ENCODE measurements at regions not wholly inside any gene's neighbourhood (a gene's known extent, or its start where the extent isn't known, plus 50 kb on each side); places are given as distances from the start of the nearest gene placed in this dataset.
"Not testable (repeated sequence)": the region's sequence is repeated elsewhere in the genome, so short reads cannot be mapped to it uniquely, and the experiment has no call there.

DNA sequence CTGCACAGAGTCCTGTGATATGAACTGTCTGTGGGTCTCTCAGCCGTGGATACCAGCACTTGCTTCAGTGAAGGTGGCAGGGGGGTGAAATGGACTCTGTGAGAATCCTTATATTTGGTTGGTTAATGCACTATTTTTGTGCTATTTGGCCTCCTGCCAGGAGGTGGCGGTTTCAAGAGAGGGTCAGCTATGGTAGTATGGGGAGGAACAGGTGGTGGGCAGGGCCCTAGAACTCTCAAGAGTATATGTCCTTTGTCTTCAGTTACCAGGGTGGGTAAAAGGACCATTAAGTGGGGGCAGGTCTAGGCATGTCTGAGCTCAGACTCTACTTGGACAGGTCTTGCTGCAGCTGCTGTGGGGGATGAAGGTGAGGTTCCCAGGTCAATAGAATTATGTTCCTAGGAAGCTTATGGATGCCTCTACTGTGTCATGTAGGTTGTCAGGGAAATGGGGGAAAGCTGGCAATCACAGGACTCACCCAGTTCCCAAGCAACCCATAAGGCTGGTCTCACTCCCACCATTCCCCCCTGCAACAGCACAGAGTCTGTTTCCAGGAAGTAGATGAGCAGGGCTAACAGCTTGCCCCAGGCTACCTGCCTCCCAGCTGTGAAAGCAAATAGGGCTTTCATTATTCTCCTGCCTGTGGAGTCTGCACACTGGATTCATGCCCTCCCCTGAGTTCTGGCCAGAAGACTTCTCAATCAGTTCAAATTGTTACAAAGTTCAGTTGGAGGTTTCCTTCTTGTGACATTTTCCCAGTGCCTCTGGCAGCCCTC lies 56.8 kb upstream of the PHIP start:
- DNase-seq, result no peak
- Histone ChIP-seq H2AFZ (ENCODE audit: low read depth) (no peak overlapping the region), H3K36me3 (replicated peaks in 1 of 2; ENCODE audit: control insufficient read depth in 1 of 2, insufficient read depth in 2 of 2, low read length in 1 of 2) (no peaks in the 10 kb centered on the region), H3K9me3 (no peaks in the 10 kb centered on the region), H3F3A (replicated peaks; ENCODE audit: insufficient read depth) (no peaks in the 10 kb centered on the region), H3K4me1 (ENCODE audit: control insufficient read depth in 1 of 2, insufficient read depth in 2 of 2, low read depth in 1 of 2, low read length in 1 of 2) (no peaks in the 10 kb centered on the region), H4K20me1 (ENCODE audit: insufficient read depth) (no peaks in the 10 kb centered on the region), H3K4me2 (no peak overlapping the region), H3K27me3 (ENCODE audit: insufficient read depth) (no peaks in the 10 kb centered on the region), H3K27ac (ENCODE audit: low read depth in 2 of 2, low read length in 1 of 2) (no peak overlapping the region), H3K79me2 (ENCODE audit: insufficient read depth) (no peaks in the 10 kb centered on the region), H3K9ac (no peak overlapping the region), H3K4me3 (ENCODE audit: low read depth in 2 of 2, low read length in 1 of 2) (no peak overlapping the region), H3K9me2 (no peaks in the 10 kb centered on the region)
- no peak for TF ChIP-seq RAD21 (IDR thresholded peaks at IDR 0.05; ENCODE audit: low read length)
- no peak for TF ChIP-seq TAF1 (IDR thresholded peaks at IDR 0.05; ENCODE audit: borderline replicate concordance, low read depth, low read length)
- no peak for TF ChIP-seq FOXM1 (IDR thresholded peaks at IDR 0.05; ENCODE audit: low read depth)
- TF ChIP-seq TEAD4 (IDR thresholded peaks at IDR 0.05; ENCODE audit: borderline replicate concordance, insufficient read depth), result no peak
- TF ChIP-seq SIN3A (IDR thresholded peaks at IDR 0.05; ENCODE audit: borderline replicate concordance, low read depth, low read length), result no peak
- TF ChIP-seq, protein P1, sequence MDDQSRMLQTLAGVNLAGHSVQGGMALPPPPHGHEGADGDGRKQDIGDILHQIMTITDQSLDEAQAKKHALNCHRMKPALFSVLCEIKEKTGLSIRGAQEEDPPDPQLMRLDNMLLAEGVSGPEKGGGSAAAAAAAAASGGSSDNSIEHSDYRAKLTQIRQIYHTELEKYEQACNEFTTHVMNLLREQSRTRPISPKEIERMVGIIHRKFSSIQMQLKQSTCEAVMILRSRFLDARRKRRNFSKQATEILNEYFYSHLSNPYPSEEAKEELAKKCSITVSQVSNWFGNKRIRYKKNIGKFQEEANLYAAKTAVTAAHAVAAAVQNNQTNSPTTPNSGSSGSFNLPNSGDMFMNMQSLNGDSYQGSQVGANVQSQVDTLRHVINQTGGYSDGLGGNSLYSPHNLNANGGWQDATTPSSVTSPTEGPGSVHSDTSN (IDR thresholded peaks at IDR 0.05), result no peak
- TF ChIP-seq, protein P2, sequence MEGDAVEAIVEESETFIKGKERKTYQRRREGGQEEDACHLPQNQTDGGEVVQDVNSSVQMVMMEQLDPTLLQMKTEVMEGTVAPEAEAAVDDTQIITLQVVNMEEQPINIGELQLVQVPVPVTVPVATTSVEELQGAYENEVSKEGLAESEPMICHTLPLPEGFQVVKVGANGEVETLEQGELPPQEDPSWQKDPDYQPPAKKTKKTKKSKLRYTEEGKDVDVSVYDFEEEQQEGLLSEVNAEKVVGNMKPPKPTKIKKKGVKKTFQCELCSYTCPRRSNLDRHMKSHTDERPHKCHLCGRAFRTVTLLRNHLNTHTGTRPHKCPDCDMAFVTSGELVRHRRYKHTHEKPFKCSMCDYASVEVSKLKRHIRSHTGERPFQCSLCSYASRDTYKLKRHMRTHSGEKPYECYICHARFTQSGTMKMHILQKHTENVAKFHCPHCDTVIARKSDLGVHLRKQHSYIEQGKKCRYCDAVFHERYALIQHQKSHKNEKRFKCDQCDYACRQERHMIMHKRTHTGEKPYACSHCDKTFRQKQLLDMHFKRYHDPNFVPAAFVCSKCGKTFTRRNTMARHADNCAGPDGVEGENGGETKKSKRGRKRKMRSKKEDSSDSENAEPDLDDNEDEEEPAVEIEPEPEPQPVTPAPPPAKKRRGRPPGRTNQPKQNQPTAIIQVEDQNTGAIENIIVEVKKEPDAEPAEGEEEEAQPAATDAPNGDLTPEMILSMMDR (IDR thresholded peaks at IDR 0.05), result no peak
- no peak for TF ChIP-seq YY1 (IDR thresholded peaks at IDR 0.05; ENCODE audit: low read depth)
- TF ChIP-seq, protein P3, sequence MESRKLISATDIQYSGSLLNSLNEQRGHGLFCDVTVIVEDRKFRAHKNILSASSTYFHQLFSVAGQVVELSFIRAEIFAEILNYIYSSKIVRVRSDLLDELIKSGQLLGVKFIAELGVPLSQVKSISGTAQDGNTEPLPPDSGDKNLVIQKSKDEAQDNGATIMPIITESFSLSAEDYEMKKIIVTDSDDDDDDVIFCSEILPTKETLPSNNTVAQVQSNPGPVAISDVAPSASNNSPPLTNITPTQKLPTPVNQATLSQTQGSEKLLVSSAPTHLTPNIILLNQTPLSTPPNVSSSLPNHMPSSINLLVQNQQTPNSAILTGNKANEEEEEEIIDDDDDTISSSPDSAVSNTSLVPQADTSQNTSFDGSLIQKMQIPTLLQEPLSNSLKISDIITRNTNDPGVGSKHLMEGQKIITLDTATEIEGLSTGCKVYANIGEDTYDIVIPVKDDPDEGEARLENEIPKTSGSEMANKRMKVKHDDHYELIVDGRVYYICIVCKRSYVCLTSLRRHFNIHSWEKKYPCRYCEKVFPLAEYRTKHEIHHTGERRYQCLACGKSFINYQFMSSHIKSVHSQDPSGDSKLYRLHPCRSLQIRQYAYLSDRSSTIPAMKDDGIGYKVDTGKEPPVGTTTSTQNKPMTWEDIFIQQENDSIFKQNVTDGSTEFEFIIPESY (IDR thresholded peaks at IDR 0.05; ENCODE audit: borderline replicate concordance, low read depth), result no peak
- WGBS (ENCODE audit: low lambda C conversion rate), result 28% methylated on average over 2 of the region's 2 CpGs
- POLR2A ChIA-PET, result no interaction called here
- CTCF ChIA-PET, result no interaction called here

DNA sequence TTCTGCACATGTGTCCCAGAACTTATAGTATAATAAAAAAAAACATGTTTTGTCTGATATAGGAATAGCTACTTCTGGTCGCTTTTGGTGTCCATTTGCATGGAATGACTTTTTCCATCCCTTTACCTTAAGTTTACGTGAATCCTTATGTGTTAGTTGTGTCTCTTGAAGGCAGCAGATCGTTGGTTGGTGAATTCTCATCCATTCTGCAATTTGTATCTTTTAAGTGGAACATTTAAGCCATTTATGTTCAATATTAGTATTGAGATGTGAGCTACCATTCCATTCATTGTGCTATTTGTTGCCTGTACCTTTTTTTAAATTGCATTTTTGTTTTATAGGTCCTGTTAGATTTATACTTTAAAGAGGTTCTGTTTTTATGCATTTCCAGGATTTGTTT lies 55.1 kb upstream of the PHIP start:
- CTCF ChIA-PET, result no interaction called here
- H3K4me2 ChIP-seq, result no peak overlapping the region
- WGBS (ENCODE audit: low lambda C conversion rate), result 10% methylated on average over 3 of the region's 3 CpGs
- no peak overlapping the region for H3K4me3 ChIP-seq (ENCODE audit: low read depth in 2 of 2, low read length in 1 of 2)
- H3K9me3 ChIP-seq, result no peaks in the 10 kb centered on the region
- no peak for DNase-seq
- H3K79me2 ChIP-seq (ENCODE audit: insufficient read depth), result no peaks in the 10 kb centered on the region
- no peak for TF ChIP-seq FOXM1 (IDR thresholded peaks at IDR 0.05; ENCODE audit: low read depth)
- TF ChIP-seq NFIC (IDR thresholded peaks at IDR 0.05; ENCODE audit: borderline replicate concordance), result no peak
- no peak for TF ChIP-seq FOXJ3 (CRISPR knock-in tag; IDR thresholded peaks at IDR 0.05)
- H2AFZ ChIP-seq (ENCODE audit: low read depth), result no peak overlapping the region
- H3F3A ChIP-seq (replicated peaks; ENCODE audit: insufficient read depth), result no peaks in the 10 kb centered on the region
- H3K36me3 ChIP-seq (replicated peaks in 1 of 2; ENCODE audit: control insufficient read depth in 1 of 2, insufficient read depth in 2 of 2, low read length in 1 of 2), result no peaks in the 10 kb centered on the region
- no peaks in the 10 kb centered on the region for H3K9me2 ChIP-seq
- POLR2A ChIA-PET, result no interaction called here
- H3K27me3 ChIP-seq (ENCODE audit: insufficient read depth), result no peaks in the 10 kb centered on the region
- H3K4me1 ChIP-seq (ENCODE audit: control insufficient read depth in 1 of 2, insufficient read depth in 2 of 2, low read depth in 1 of 2, low read length in 1 of 2), result no peaks in the 10 kb centered on the region
- no peak overlapping the region for H3K27ac ChIP-seq (ENCODE audit: low read depth in 2 of 2, low read length in 1 of 2)
- no peak overlapping the region for H3K9ac ChIP-seq
- no peaks in the 10 kb centered on the region for H4K20me1 ChIP-seq (ENCODE audit: insufficient read depth)

DNA sequence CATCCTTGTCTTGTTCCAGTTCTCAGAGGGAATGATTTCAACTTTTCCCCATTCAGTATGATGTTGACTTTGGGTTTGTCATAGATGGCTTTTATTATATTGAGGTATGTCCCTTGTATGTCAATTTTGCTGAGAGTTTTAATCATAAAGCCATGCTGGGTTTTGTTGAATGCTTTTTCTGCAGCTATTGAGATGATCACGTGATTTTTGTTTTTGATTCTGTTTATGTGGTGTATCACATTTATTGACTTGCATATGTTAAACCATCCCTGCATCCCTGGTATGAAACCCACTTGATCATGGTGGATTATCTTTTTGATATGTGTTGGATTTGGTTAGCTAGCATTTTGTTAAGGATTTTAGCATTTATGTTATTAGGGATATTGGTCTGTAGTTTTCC lies 53.2 kb upstream of the PHIP start:
- H3K4me1 ChIP-seq (ENCODE audit: control insufficient read depth in 1 of 2, insufficient read depth in 2 of 2, low read depth in 1 of 2, low read length in 1 of 2); H3K9me2 ChIP-seq; DNase-seq; H3F3A ChIP-seq (replicated peaks; ENCODE audit: insufficient read depth); H3K27me3 ChIP-seq (ENCODE audit: insufficient read depth); H4K20me1 ChIP-seq (ENCODE audit: insufficient read depth); H3K9ac ChIP-seq; H3K4me3 ChIP-seq (ENCODE audit: low read depth in 2 of 2, low read length in 1 of 2); H3K36me3 ChIP-seq (replicated peaks in 1 of 2; ENCODE audit: control insufficient read depth in 1 of 2, insufficient read depth in 2 of 2, low read length in 1 of 2); CTCF ChIA-PET; H3K4me2 ChIP-seq; H3K9me3 ChIP-seq; H3K27ac ChIP-seq (ENCODE audit: low read depth in 2 of 2, low read length in 1 of 2); H3K79me2 ChIP-seq (ENCODE audit: insufficient read depth); H2AFZ ChIP-seq (ENCODE audit: low read depth); POLR2A ChIA-PET: not testable (repeated sequence)
- 10% methylated on average over 1 of the region's 1 CpG for WGBS (ENCODE audit: low lambda C conversion rate)
